OCI-LY7 (cell line): ENCODE measurements at regions not wholly inside any gene's neighbourhood (a gene's known extent, or its start where the extent isn't known, plus 50 kb on each side); places are given as distances from the start of the nearest gene placed in this dataset.

Source experiments
- EZH2phosphoT487 ChIP-seq: fragments of 200-600 bp; sonication (generic); IDR thresholded peaks from 2 replicates; pipeline ENCODE4 v1.6.1; 2018; ENCODE audit warnings: low read depth, borderline replicate concordance, mild to moderate bottlenecking, mixed run types, antibody characterized with exemption, low read length, moderate library complexity, mixed read lengths
- TF ChIP-seq, protein P1 (sequence below): fragments of 200-600 bp; sonication (generic); conservative IDR thresholded peaks from 2 replicates; pipeline ENCODE4 v1.5.1; 2014; ENCODE audit warnings: mild to moderate bottlenecking, antibody characterized with exemption, low read length, moderate library complexity, mixed read lengths

DNA sequence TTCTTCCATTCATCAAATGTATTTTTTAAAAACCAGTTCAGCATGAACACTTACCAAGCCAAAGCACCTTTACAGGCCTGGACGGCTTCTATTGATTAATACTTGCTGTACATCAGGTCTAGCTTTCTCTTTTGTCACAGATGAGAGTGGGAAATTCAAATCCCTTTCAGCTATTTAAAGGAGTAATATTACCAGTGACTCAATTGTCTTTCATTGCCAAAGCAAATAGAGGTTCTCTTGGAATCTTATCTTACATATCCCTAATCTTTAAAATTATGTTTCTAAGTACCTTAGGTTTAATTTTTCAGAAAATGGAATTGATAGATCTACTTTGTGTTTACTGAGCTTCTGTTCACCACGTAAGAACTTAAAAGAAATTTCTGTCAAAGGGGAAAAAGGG is 922.9 kb downstream of the NSUN3 start:
- TF ChIP-seq, protein P1, sequence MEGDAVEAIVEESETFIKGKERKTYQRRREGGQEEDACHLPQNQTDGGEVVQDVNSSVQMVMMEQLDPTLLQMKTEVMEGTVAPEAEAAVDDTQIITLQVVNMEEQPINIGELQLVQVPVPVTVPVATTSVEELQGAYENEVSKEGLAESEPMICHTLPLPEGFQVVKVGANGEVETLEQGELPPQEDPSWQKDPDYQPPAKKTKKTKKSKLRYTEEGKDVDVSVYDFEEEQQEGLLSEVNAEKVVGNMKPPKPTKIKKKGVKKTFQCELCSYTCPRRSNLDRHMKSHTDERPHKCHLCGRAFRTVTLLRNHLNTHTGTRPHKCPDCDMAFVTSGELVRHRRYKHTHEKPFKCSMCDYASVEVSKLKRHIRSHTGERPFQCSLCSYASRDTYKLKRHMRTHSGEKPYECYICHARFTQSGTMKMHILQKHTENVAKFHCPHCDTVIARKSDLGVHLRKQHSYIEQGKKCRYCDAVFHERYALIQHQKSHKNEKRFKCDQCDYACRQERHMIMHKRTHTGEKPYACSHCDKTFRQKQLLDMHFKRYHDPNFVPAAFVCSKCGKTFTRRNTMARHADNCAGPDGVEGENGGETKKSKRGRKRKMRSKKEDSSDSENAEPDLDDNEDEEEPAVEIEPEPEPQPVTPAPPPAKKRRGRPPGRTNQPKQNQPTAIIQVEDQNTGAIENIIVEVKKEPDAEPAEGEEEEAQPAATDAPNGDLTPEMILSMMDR, result no peak
- no peak for TF ChIP-seq EZH2phosphoT487
